IMR-90 (cell line): ENCODE measurements at regions not wholly inside any gene's neighbourhood (a gene's known extent, or its start where the extent isn't known, plus 50 kb on each side); places are given as distances from the start of the nearest gene placed in this dataset.

Source experiments
- ATAC-seq: fragments of 200-7000 bp; cut with Tn5 transposase; 2 replicates; pipeline ENCODE4 v1.9.1; 2020; ENCODE audit warnings: low read depth, mild to moderate bottlenecking, moderate library complexity
- BruUV-seq: library from RNA; stranded (reverse); fragments of 400-500 nt; replicated peaks from 2 replicates; lab custom pipeline; 2021; lab: Mats Ljungman, UMichigan
- CTCF ChIA-PET: fragments of 300-600 bp; formaldehyde crosslinking; extraction: SDS; loops from one replicate; lab custom pipeline; 2021; ENCODE audit warnings: antibody characterized with exemption; lab: Yijun Ruan, JAX
- POLR2A ChIA-PET: fragments of 300-600 bp; sonication (Branson Sonifier 250); formaldehyde crosslinking; loops from one replicate; lab custom pipeline; 2022; ENCODE audit warnings: antibody characterized with exemption; ENCODE audit not compliant: unreplicated experiment; lab: Charles Lee
- DNase-seq: peaks from one replicate; pipeline ENCODE4 v3.0.0; 2013
- H2AFZ ChIP-seq: replicated peaks from 2 replicates; pipeline ENCODE3; 2013; ENCODE audit warnings: low read length, mild to moderate bottlenecking; ENCODE audit not compliant: poor library complexity
- H2AK5ac ChIP-seq: 2 replicates; pipeline ENCODE4 v1.6.1; 2013; ENCODE audit warnings: low read depth, low read length, inconsistent platforms
- H2AK9ac ChIP-seq: replicated peaks from 2 replicates; pipeline ENCODE3; 2013; ENCODE audit warnings: mild to moderate bottlenecking, low read depth, low read length, moderate library complexity; ENCODE audit not compliant: poor library complexity
- H2BK120ac ChIP-seq: 2 replicates; pipeline ENCODE4 v1.6.1; 2013; ENCODE audit warnings: low read depth, low read length, inconsistent platforms
- H2BK15ac ChIP-seq: 3 replicates; pipeline ENCODE4 v1.6.1; 2013; ENCODE audit warnings: low read depth, low read length, inconsistent platforms
- H2BK20ac ChIP-seq: 2 replicates; pipeline ENCODE4 v1.6.1; 2013; ENCODE audit warnings: low read depth, mild to moderate bottlenecking, inconsistent platforms, low read length, moderate library complexity
- H2BK5ac ChIP-seq: 2 replicates; pipeline ENCODE4 v1.6.1; 2013; ENCODE audit warnings: mild to moderate bottlenecking, low read depth, low read length, inconsistent platforms; ENCODE audit not compliant: poor library complexity, severe bottlenecking
- H3K14ac ChIP-seq: replicated peaks from 2 replicates; pipeline ENCODE4 v1.6.1; 2013; ENCODE audit warnings: low read depth, low read length, inconsistent platforms
- H3K18ac ChIP-seq: 2 replicates; pipeline ENCODE4 v1.6.1; 2013; ENCODE audit warnings: low read depth, low read length, control low read depth
- H3K23ac ChIP-seq: 2 replicates; pipeline ENCODE4 v1.6.1; 2013; ENCODE audit warnings: low read depth, low read length, inconsistent platforms
- H3K27ac ChIP-seq: 2 replicates; pipeline ENCODE4 v1.5.1; 2013; ENCODE audit warnings: mild to moderate bottlenecking, control low read depth, low read length; ENCODE audit not compliant: insufficient read depth
- H3K27me3 ChIP-seq: 2 replicates; pipeline ENCODE4 v1.6.1; 2013; ENCODE audit warnings: low read length; ENCODE audit not compliant: control insufficient read depth, insufficient read depth
- H3K36me3 ChIP-seq: 2 replicates; pipeline ENCODE4 v1.6.1; 2013; ENCODE audit warnings: low read length, mixed read lengths; ENCODE audit not compliant: control insufficient read depth, insufficient read depth
- H3K4ac ChIP-seq: 2 replicates; pipeline ENCODE4 v1.6.1; 2013; ENCODE audit warnings: low read depth, low read length, inconsistent platforms
- H3K4me1 ChIP-seq: 2 replicates; pipeline ENCODE4 v1.6.1; 2013; ENCODE audit warnings: low read length, mixed read lengths; ENCODE audit not compliant: control insufficient read depth, insufficient read depth
- H3K4me2 ChIP-seq: 2 replicates; pipeline ENCODE4 v1.6.1; 2013; ENCODE audit warnings: low read depth, mild to moderate bottlenecking, control low read depth, low read length, moderate library complexity
- H3K4me3 ChIP-seq: 2 replicates; pipeline ENCODE4 v1.5.1; 2013; ENCODE audit warnings: low read depth, mild to moderate bottlenecking, control low read depth, low read length, moderate library complexity; ENCODE audit not compliant: insufficient read depth
- H3K56ac ChIP-seq: 2 replicates; pipeline ENCODE4 v1.6.1; 2013; ENCODE audit warnings: low read length, inconsistent platforms; ENCODE audit not compliant: insufficient read depth; ENCODE audit errors: extremely low read depth
- H3K79me1 ChIP-seq, 2 experiments: 2 replicates each; pipeline ENCODE4 v1.6.1; 2013; ENCODE audit warnings: low read length in 2 of 2, inconsistent platforms in 1 of 2, low read depth in 1 of 2
- H3K9ac ChIP-seq: 2 replicates; pipeline ENCODE4 v1.6.1; 2013; ENCODE audit warnings: low read depth, low read length, control low read depth
- H3K9me1 ChIP-seq: 2 replicates; pipeline ENCODE4 v1.6.1; 2013; ENCODE audit warnings: low read length, inconsistent platforms; ENCODE audit not compliant: insufficient read depth
- H3K9me3 ChIP-seq: 2 replicates; pipeline ENCODE4 v1.6.1; 2013; ENCODE audit warnings: low read length; ENCODE audit not compliant: control insufficient read depth, insufficient read depth
- H4K20me1 ChIP-seq: 2 replicates; pipeline ENCODE4 v1.6.1; 2013; ENCODE audit warnings: low read length, inconsistent platforms; ENCODE audit not compliant: insufficient read depth
- H4K5ac ChIP-seq: 2 replicates; pipeline ENCODE4 v1.6.1; 2013; ENCODE audit warnings: mild to moderate bottlenecking, low read depth, low read length, control low read depth
- H4K8ac ChIP-seq, 2 experiments: 2 replicates each; pipeline ENCODE4 v1.6.1; 2013; ENCODE audit warnings: low read depth in 2 of 2, low read length in 2 of 2, control low read depth in 1 of 2, inconsistent platforms in 1 of 2
- H4K91ac ChIP-seq: 2 replicates; pipeline ENCODE4 v1.6.1; 2013; ENCODE audit warnings: low read depth, low read length, inconsistent platforms; ENCODE audit not compliant: insufficient read depth
- BHLHE40 ChIP-seq: fragments of 150-350 bp; IDR thresholded peaks from 2 replicates; pipeline ENCODE4 v1.6.1; 2016; ENCODE audit warnings: mild to moderate bottlenecking, low read depth, low read length
- CEBPB ChIP-seq: IDR thresholded peaks from 2 replicates; pipeline ENCODE4 v1.6.1; 2012; ENCODE audit warnings: low read depth, low read length, improper control_type of control experiment
- CHD1 ChIP-seq: IDR thresholded peaks from 2 replicates; pipeline ENCODE4 v1.6.1; 2012; ENCODE audit warnings: low read depth, low read length, improper control_type of control experiment
- FOS ChIP-seq: fragments of 150-350 bp; IDR thresholded peaks from 2 replicates; pipeline ENCODE4 v1.6.1; 2016; ENCODE audit warnings: low read depth, low read length
- MAFK ChIP-seq: IDR thresholded peaks from 2 replicates; pipeline ENCODE4 v1.6.1; 2012; ENCODE audit warnings: low read depth, low read length, improper control_type of control experiment
- MAZ ChIP-seq: IDR thresholded peaks from 2 replicates; pipeline ENCODE4 v1.6.1; 2012; ENCODE audit warnings: low read depth, mild to moderate bottlenecking, low read length, improper control_type of control experiment, moderate library complexity, borderline replicate concordance
- MXI1 ChIP-seq: IDR thresholded peaks from 2 replicates; pipeline ENCODE4 v1.6.1; 2012; ENCODE audit warnings: low read depth, mild to moderate bottlenecking, low read length, moderate library complexity, borderline replicate concordance
- NFE2L2 ChIP-seq: fragments of 150-350 bp; IDR thresholded peaks from 2 replicates; pipeline ENCODE4 v1.6.1; 2016; ENCODE audit warnings: low read depth, mild to moderate bottlenecking, low read length
- RAD21 ChIP-seq: IDR thresholded peaks from 2 replicates; pipeline ENCODE4 v1.6.1; 2012; ENCODE audit warnings: low read length, improper control_type of control experiment
- RCOR1 ChIP-seq: IDR thresholded peaks from 2 replicates; pipeline ENCODE4 v1.6.1; 2012; ENCODE audit warnings: mild to moderate bottlenecking, low read length, improper control_type of control experiment; ENCODE audit not compliant: insufficient replicate concordance
- SMC3 ChIP-seq: fragments of 150-350 bp; IDR thresholded peaks from 2 replicates; pipeline ENCODE4 v1.6.1; 2016; ENCODE audit warnings: low read depth, mild to moderate bottlenecking, antibody characterized with exemption, low read length, moderate library complexity
- WGBS, 2 experiments: methylation state at CpG; one replicate each; pipeline versions ENCODE4 v1.1.5 to v1.1.7; 2013; ENCODE audit warnings: missing lambda C conversion rate in 2 of 2; ENCODE audit not compliant: insufficient read length in 1 of 2; ENCODE audit errors: extremely low coverage in 2 of 2; 5-methylcytosine and 5-hydroxymethylcytosine counted together
- dilution Hi-C: fragments of 300-500 bp; cut with HindIII; formaldehyde crosslinking; loops from one replicate; pipeline ENCODE4 v1.14.3; 2018; ENCODE audit warnings: low sequenced_read_pairs; ENCODE audit not compliant: unreplicated experiment
- in situ Hi-C: fragments of 300-500 bp; cut with MboI; formaldehyde crosslinking; loops from 3 replicates; pipeline ENCODE4 v1.14.3; 2019; ENCODE audit warnings: low sequenced_read_pairs, inconsistent platforms, mixed read lengths
- intact Hi-C: fragments of 100-400 bp; cut with micrococcal nuclease; formaldehyde crosslinking; loops from 2 replicates; pipeline ENCODE4 v1.10.0; 2022
- TF ChIP-seq, protein P1 (sequence below): conservative IDR thresholded peaks from 2 replicates; pipeline ENCODE4 v1.5.1; 2012; ENCODE audit warnings: mild to moderate bottlenecking, low read depth, low read length, improper control_type of control experiment
- TF ChIP-seq, protein P2 (sequence below): fragments of 150-350 bp; IDR thresholded peaks from 2 replicates; pipeline ENCODE4 v1.6.1; 2017; ENCODE audit warnings: mild to moderate bottlenecking, antibody characterized with exemption, low read length, low read depth
- TF ChIP-seq, protein P3 (sequence below): fragments of 150-350 bp; IDR thresholded peaks from 2 replicates; pipeline ENCODE4 v1.6.1; 2016; ENCODE audit warnings: low read depth, mild to moderate bottlenecking, low read length, moderate library complexity, borderline replicate concordance

DNA sequence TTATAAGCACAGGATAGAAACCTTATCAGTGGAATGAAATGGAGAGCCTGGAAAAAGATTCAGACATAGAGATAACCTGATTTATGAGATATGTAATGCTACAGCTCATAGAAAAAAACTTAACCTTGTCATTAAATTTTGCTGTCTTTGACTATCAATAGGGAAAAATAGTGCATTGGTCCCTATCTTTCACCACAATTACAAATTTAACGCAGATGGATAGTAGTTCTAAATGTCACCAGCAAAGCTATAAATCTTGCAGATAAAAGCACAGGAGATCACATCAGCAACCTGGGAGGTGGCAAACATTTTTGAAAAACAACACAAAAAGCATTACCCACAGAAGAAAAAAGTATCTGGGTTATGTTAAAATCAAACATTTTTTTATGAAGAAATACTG lies 831.6 kb downstream of the BRINP3 start:
- DNase-seq (no peak), ATAC-seq (no peak)
- intact Hi-C loops (no loop called here), in situ Hi-C loops (no loop called here), dilution Hi-C loops (no loop called here)
- CTCF ChIA-PET, result no interaction called here
- Histone ChIP-seq H2AK5ac (no peak overlapping the region), H3K23ac (no peak overlapping the region), H2BK120ac (no peak overlapping the region), H3K4me2 (no peak overlapping the region), H4K5ac (no peak overlapping the region), H4K8ac (no peak overlapping the region), H3K56ac (no peak overlapping the region), H3K9ac (no peak overlapping the region), H3K4ac (no peak overlapping the region), H3K27ac (no peak overlapping the region), H2BK15ac (no peak overlapping the region), H3K14ac (no peak overlapping the region), H2BK20ac (no peak overlapping the region), H2AK9ac (no peak overlapping the region), H3K4me3 (no peak overlapping the region), H3K4me1 (no peaks in the 10 kb centered on the region), H4K91ac (no peak overlapping the region), H2AFZ (no peak overlapping the region), H2BK5ac (no peak overlapping the region), H3K79me1 (no peaks in the 10 kb centered on the region), H3K27me3 (no peaks in the 10 kb centered on the region), H4K20me1 (no peaks in the 10 kb centered on the region), H3K9me3 (no peaks in the 10 kb centered on the region), H3K18ac (no peak overlapping the region), H3K9me1 (no peaks in the 10 kb centered on the region), H3K36me3 (no peaks in the 10 kb centered on the region)
- no CpG with 5 or more reads among the region's 1 CpG for WGBS, 2 experiments
- TF ChIP-seq FOS, result no peak
- no peak for TF ChIP-seq CHD1
- no peak for TF ChIP-seq SMC3
- no peak for TF ChIP-seq RAD21
- no peak for TF ChIP-seq MXI1
- TF ChIP-seq RCOR1, result no peak
- no peak for TF ChIP-seq CEBPB
- TF ChIP-seq, protein P1, sequence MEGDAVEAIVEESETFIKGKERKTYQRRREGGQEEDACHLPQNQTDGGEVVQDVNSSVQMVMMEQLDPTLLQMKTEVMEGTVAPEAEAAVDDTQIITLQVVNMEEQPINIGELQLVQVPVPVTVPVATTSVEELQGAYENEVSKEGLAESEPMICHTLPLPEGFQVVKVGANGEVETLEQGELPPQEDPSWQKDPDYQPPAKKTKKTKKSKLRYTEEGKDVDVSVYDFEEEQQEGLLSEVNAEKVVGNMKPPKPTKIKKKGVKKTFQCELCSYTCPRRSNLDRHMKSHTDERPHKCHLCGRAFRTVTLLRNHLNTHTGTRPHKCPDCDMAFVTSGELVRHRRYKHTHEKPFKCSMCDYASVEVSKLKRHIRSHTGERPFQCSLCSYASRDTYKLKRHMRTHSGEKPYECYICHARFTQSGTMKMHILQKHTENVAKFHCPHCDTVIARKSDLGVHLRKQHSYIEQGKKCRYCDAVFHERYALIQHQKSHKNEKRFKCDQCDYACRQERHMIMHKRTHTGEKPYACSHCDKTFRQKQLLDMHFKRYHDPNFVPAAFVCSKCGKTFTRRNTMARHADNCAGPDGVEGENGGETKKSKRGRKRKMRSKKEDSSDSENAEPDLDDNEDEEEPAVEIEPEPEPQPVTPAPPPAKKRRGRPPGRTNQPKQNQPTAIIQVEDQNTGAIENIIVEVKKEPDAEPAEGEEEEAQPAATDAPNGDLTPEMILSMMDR, result no peak
- no peak for TF ChIP-seq MAFK
- no peak for TF ChIP-seq MAZ
- TF ChIP-seq NFE2L2, result no peak
- TF ChIP-seq, protein P2, sequence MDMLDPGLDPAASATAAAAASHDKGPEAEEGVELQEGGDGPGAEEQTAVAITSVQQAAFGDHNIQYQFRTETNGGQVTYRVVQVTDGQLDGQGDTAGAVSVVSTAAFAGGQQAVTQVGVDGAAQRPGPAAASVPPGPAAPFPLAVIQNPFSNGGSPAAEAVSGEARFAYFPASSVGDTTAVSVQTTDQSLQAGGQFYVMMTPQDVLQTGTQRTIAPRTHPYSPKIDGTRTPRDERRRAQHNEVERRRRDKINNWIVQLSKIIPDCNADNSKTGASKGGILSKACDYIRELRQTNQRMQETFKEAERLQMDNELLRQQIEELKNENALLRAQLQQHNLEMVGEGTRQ, result no peak
- TF ChIP-seq, protein P3, sequence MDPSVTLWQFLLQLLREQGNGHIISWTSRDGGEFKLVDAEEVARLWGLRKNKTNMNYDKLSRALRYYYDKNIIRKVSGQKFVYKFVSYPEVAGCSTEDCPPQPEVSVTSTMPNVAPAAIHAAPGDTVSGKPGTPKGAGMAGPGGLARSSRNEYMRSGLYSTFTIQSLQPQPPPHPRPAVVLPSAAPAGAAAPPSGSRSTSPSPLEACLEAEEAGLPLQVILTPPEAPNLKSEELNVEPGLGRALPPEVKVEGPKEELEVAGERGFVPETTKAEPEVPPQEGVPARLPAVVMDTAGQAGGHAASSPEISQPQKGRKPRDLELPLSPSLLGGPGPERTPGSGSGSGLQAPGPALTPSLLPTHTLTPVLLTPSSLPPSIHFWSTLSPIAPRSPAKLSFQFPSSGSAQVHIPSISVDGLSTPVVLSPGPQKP, result no peak
- no peak for TF ChIP-seq BHLHE40
- no TSS peak for BruUV-seq
- POLR2A ChIA-PET, result no interaction called here
